ENCODE measurements at regions not wholly inside any gene's neighbourhood (a gene's known extent, or its start where the extent isn't known, plus 50 kb on each side); places are given as distances from the start of the nearest gene placed in this dataset.
A peak's percentile ranks its signal among the peaks of the same experiment; 100 is the strongest.

GRCh38 chr5:74079971-74080556 is 454.1 kb downstream of the ARHGEF28 start:
- in situ Hi-C loops (cut with MboI) (no loop called here), intact Hi-C loops (cut with micrococcal nuclease; ENCODE audit: unreplicated experiment) (no loop called here)
- ChIA-PET CTCF (no interaction called here), POLR2A (no interaction called here), RAD21 (ENCODE audit: unreplicated experiment) (no interaction called here), SMC1A (ENCODE audit: uncharacterized antibody, unreplicated experiment) (interaction anchor here (1.1 kb wide), 1 partner anchor 10 kb away, joined by 3 read pairs; no protein-coding TSS in a partner anchor)
- no peaks in the 10 kb centered on the region for H3K4me1 ChIP-seq (ENCODE audit: control insufficient read depth, insufficient read depth, low read length)
- no peak overlapping the region for H3K4me3 ChIP-seq
- no peak for FAIRE-seq
- WGBS (ENCODE audit: insufficient coverage, insufficient replicate concordance, low lambda C conversion rate, missing lambda C conversion rate) = 42% methylated on average over 6 of the region's 6 CpGs
- no peak overlapping the region for H2AFZ ChIP-seq (ENCODE audit: control insufficient read depth, low read depth, low read length)
- H4K20me1 ChIP-seq (ENCODE audit: control insufficient read depth, insufficient read depth) = no peaks in the 10 kb centered on the region
- DNase-seq (ENCODE audit: low read depth, low spot score) = no peak
- peak; percentile 78 for ATAC-seq
- no peaks in the 10 kb centered on the region for H3K79me2 ChIP-seq (ENCODE audit: control insufficient read depth, insufficient read depth, low read length)
- no peaks in the 10 kb centered on the region for H3K27me3 ChIP-seq (replicated peaks in 1 of 2; ENCODE audit: control insufficient read depth in 2 of 2, insufficient read depth in 2 of 2, low read length in 1 of 2)
- TF ChIP-seq PAX5 (IDR thresholded peaks at IDR 0.05; ENCODE audit: borderline replicate concordance, low read depth, low read length) (no peak), SMARCA5 (IDR thresholded peaks at IDR 0.05) (no peak), YBX1 (IDR thresholded peaks at IDR 0.05) (no peak), MLLT1 (IDR thresholded peaks at IDR 0.05) (no peak), SP1 (IDR thresholded peaks at IDR 0.05; ENCODE audit: low read depth, low read length) (no peak), ZNF592 (IDR thresholded peaks at IDR 0.05) (no peak), PBX3 (IDR thresholded peaks at IDR 0.05; ENCODE audit: insufficient replicate concordance, low read depth, low read length) (no peak)
- no peak overlapping the region for H3K4me2 ChIP-seq (ENCODE audit: control insufficient read depth, insufficient read depth)
- no TSS peak for BruUV-seq (replicated peaks)
- H3K9ac ChIP-seq (ENCODE audit: control insufficient read depth, insufficient read depth, low read length) = no peak overlapping the region
- H3K9me3 ChIP-seq (replicated peaks; ENCODE audit: control insufficient read depth, insufficient read depth, low read length) = no peaks in the 10 kb centered on the region
- no peak overlapping the region for H3K27ac ChIP-seq (ENCODE audit: control insufficient read depth, insufficient read depth)
- no peaks in the 10 kb centered on the region for H3K36me3 ChIP-seq (ENCODE audit: control insufficient read depth in 2 of 2, insufficient read depth in 2 of 2, low read length in 1 of 2)
